GM12872 (cell line): ENCODE measurements at regions not wholly inside any gene's neighbourhood (a gene's known extent, or its start where the extent isn't known, plus 50 kb on each side); places are given as distances from the start of the nearest gene placed in this dataset.

Experiments
- CTCF ChIP-seq: IDR thresholded peaks from 3 replicates; pipeline ENCODE4 v1.5.1; 2011; ENCODE audit warnings: low read depth, mild to moderate bottlenecking, low read length, moderate library complexity; ENCODE audit not compliant: insufficient read depth

- TF ChIP-seq CTCF = no peak
Observed at GRCh38 chr1:89459081-89459480, 65.5 kb upstream of the LRRC8B start.

DNA sequence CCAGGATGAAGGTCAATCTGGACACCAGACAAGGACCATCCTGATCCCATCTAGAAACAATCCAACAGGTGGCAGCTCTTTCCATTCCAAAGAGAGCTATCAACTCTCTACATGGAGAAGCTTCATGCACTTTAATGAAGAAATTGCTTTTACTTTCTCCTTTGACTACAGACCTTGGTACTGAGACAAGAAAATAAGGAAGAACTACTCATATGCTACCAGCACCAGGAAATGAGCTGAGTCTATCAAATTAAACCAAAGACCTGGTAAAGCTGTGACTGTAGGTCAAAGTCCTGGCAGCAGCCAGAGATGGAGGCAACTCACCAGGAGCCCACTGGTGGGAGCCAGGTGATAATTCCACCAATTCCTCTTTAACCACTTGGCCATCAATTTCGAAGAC lies 64.3 kb upstream of the LRRC8B start:
- no peak for TF ChIP-seq CTCF

- no peak for TF ChIP-seq CTCF
Observed at GRCh38 chr1:89462250-89462649, 62.4 kb upstream of the LRRC8B start.

- no peak for TF ChIP-seq CTCF
Observed at GRCh38 chr1:89464008-89464407, 60.6 kb upstream of the LRRC8B start.

- TF ChIP-seq CTCF = no peak
Observed at GRCh38 chr1:89465201-89465600, 59.4 kb upstream of the LRRC8B start.

DNA sequence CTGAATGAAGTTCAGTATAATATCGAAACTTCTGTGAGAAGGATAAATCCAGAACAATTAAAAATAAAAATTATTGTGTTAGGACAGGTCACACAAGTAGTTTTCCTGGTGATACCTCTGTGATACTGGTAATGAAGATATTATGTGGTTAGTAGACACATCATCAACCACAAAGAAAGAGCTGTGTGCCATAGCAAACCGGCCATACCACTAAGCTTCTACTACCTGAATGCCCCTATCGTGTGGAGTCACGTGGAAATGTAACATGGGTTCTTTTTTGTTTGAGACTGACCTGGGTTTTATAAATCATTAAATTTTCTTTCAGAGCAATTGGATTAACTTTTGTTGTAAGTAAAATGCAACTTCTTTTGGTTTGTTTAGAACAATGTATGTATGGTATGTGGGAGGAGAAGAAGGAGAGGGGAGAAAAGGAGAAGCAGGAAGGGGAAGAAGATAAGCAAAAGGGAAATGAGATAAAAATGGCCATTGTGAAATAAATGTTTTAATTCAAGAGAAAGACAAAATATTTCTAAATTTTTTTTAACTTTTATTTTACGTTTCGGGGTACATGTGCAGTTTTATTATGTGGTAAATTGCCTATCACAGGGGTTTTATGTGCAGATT lies 58.2 kb upstream of the LRRC8B start:
- no peak for TF ChIP-seq CTCF

- no peak for TF ChIP-seq CTCF
Observed at GRCh38 chr1:89472253-89472652, 52.4 kb upstream of the LRRC8B start.
